ENCODE measurements at regions not wholly inside any gene's neighbourhood (a gene's known extent, or its start where the extent isn't known, plus 50 kb on each side); places are given as distances from the start of the nearest gene placed in this dataset.

- TF ChIP-seq CTCF (IDR thresholded peaks at IDR 0.05): no peak
- TF ChIP-seq POLR2A (IDR thresholded peaks at IDR 0.05): no peak
Measured at GRCh38 chr13:89688918-89689317, 1658.6 kb upstream of the MIR17HG start.
